ENCODE measurements at regions not wholly inside any gene's neighbourhood (a gene's known extent, or its start where the extent isn't known, plus 50 kb on each side); places are given as distances from the start of the nearest gene placed in this dataset.
A peak's percentile ranks its signal among the peaks of the same experiment; 100 is the strongest.

- Histone ChIP-seq H3K9me3 (ENCODE audit: insufficient read depth, low read length) (no peaks in the 10 kb centered on the region), H2AFZ (ENCODE audit: low read depth, low read length, severe bottlenecking) (no peak overlapping the region), H3K36me3 (ENCODE audit: low read length) (no peaks in the 10 kb centered on the region), H4K20me1 (ENCODE audit: low read depth, low read length) (no peaks in the 10 kb centered on the region), H3K9ac (ENCODE audit: low read length) (no peak overlapping the region), H3K79me2 (ENCODE audit: insufficient read depth, low read length) (no peaks in the 10 kb centered on the region), H3K4me3 (ENCODE audit: insufficient read depth, low read length, poor library complexity, severe bottlenecking) (no peak overlapping the region), H3K4me2 (ENCODE audit: low read depth, low read length, poor library complexity, severe bottlenecking) (no peak overlapping the region), H3F3A (ENCODE audit: insufficient read depth) (no peaks in the 10 kb centered on the region), H3K27ac (ENCODE audit: low read depth, low read length) (no peak overlapping the region), H3K27me3 (ENCODE audit: low read length) (no peaks in the 10 kb centered on the region), H3K9me2 (replicated peaks; ENCODE audit: insufficient read depth, low read length) (no peaks in the 10 kb centered on the region)
- no peak for TF ChIP-seq CTCF (IDR thresholded peaks at IDR 0.05; ENCODE audit: insufficient read depth, low read length, poor library complexity, severe bottlenecking)
- no peak for TF ChIP-seq EZH2phosphoT487 (conservative IDR thresholded peaks at IDR 0.05; ENCODE audit: low read length)
Observed at GRCh38 chr20:39117491-39117890, 155.3 kb downstream of the DHX35 start.

GRCh38 chr20:39116020-39116419 is 153.9 kb downstream of the DHX35 start:
- TF ChIP-seq EZH2phosphoT487 (conservative IDR thresholded peaks at IDR 0.05; ENCODE audit: low read length): no peak
- no peak for TF ChIP-seq CTCF (IDR thresholded peaks at IDR 0.05; ENCODE audit: insufficient read depth, low read length, poor library complexity, severe bottlenecking)
- H3K4me2 ChIP-seq (ENCODE audit: low read depth, low read length, poor library complexity, severe bottlenecking): no peak overlapping the region
- H3K36me3 ChIP-seq (ENCODE audit: low read length): no peaks in the 10 kb centered on the region
- H3K9ac ChIP-seq (ENCODE audit: low read length): no peak overlapping the region
- H3K9me2 ChIP-seq (replicated peaks; ENCODE audit: insufficient read depth, low read length): no peaks in the 10 kb centered on the region
- no peak overlapping the region for H3K27ac ChIP-seq (ENCODE audit: low read depth, low read length)
- H3F3A ChIP-seq (ENCODE audit: insufficient read depth): no peaks in the 10 kb centered on the region
- no peaks in the 10 kb centered on the region for H3K79me2 ChIP-seq (ENCODE audit: insufficient read depth, low read length)
- no peak overlapping the region for H3K4me3 ChIP-seq (ENCODE audit: insufficient read depth, low read length, poor library complexity, severe bottlenecking)
- no peaks in the 10 kb centered on the region for H3K9me3 ChIP-seq (ENCODE audit: insufficient read depth, low read length)
- H2AFZ ChIP-seq (ENCODE audit: low read depth, low read length, severe bottlenecking): no peak overlapping the region
- H4K20me1 ChIP-seq (ENCODE audit: low read depth, low read length): no peaks in the 10 kb centered on the region
- H3K27me3 ChIP-seq (ENCODE audit: low read length): no peaks in the 10 kb centered on the region

GRCh38 chr20:39112178-39112743 is 150.1 kb downstream of the DHX35 start:
- TF ChIP-seq CTCF (IDR thresholded peaks at IDR 0.05; ENCODE audit: insufficient read depth, low read length, poor library complexity, severe bottlenecking) (peak; percentile 49), EZH2phosphoT487 (conservative IDR thresholded peaks at IDR 0.05; ENCODE audit: low read length) (no peak)
- Histone ChIP-seq H3K27ac (ENCODE audit: low read depth, low read length) (no peak overlapping the region), H3F3A (ENCODE audit: insufficient read depth) (no peaks in the 10 kb centered on the region), H2AFZ (ENCODE audit: low read depth, low read length, severe bottlenecking) (no peak overlapping the region), H3K27me3 (ENCODE audit: low read length) (no peaks in the 10 kb centered on the region), H4K20me1 (ENCODE audit: low read depth, low read length) (no peaks in the 10 kb centered on the region), H3K9me3 (ENCODE audit: insufficient read depth, low read length) (no peaks in the 10 kb centered on the region), H3K79me2 (ENCODE audit: insufficient read depth, low read length) (no peaks in the 10 kb centered on the region), H3K4me3 (ENCODE audit: insufficient read depth, low read length, poor library complexity, severe bottlenecking) (no peak overlapping the region), H3K9ac (ENCODE audit: low read length) (no peak overlapping the region), H3K4me2 (ENCODE audit: low read depth, low read length, poor library complexity, severe bottlenecking) (no peak overlapping the region), H3K9me2 (replicated peaks; ENCODE audit: insufficient read depth, low read length) (no peaks in the 10 kb centered on the region), H3K36me3 (ENCODE audit: low read length) (no peaks in the 10 kb centered on the region)

Measured in SU-DHL-6 (cell line).